Neural progenitor cell (in vitro differentiated cells): ENCODE measurements at regions not wholly inside any gene's neighbourhood (a gene's known extent, or its start where the extent isn't known, plus 50 kb on each side); places are given as distances from the start of the nearest gene placed in this dataset.

Experiments
- DNase-seq: peaks from one replicate; pipeline ENCODE4 v3.0.0-alpha.2; 2016; ENCODE audit warnings: low spot score
- H2AFZ ChIP-seq: fragments of 200-600 bp; sonication (generic); replicated peaks from 2 replicates; pipeline ENCODE4 v1.6.1; 2016; ENCODE audit warnings: antibody characterized with exemption
- H3F3A ChIP-seq: fragments of 200-600 bp; sonication (generic); 2 replicates; pipeline ENCODE4 v1.6.1; 2016; ENCODE audit warnings: antibody characterized with exemption, low read depth
- H3K27ac ChIP-seq: fragments of 200-600 bp; sonication (generic); 2 replicates; pipeline ENCODE4 v1.5.1; 2016; ENCODE audit warnings: mild to moderate bottlenecking
- H3K27me3 ChIP-seq: fragments of 200-600 bp; sonication (generic); 2 replicates; pipeline ENCODE4 v1.6.1; 2016; ENCODE audit warnings: mild to moderate bottlenecking, moderate library complexity
- H3K36me3 ChIP-seq: fragments of 200-600 bp; sonication (generic); 2 replicates; pipeline ENCODE4 v1.5.1; 2016
- H3K4me1 ChIP-seq: fragments of 200-600 bp; sonication (generic); 2 replicates; pipeline ENCODE4 v1.6.1; 2016; ENCODE audit warnings: mixed run types
- H3K4me2 ChIP-seq: fragments of 200-600 bp; sonication (generic); 2 replicates; pipeline ENCODE4 v1.6.1; 2016
- H3K4me3 ChIP-seq: fragments of 200-600 bp; sonication (generic); 2 replicates; pipeline ENCODE4 v1.5.1; 2016
- H3K79me2 ChIP-seq: fragments of 200-600 bp; sonication (generic); 2 replicates; pipeline ENCODE4 v1.6.1; 2016; ENCODE audit warnings: low read depth
- H3K9ac ChIP-seq: fragments of 200-600 bp; sonication (generic); 2 replicates; pipeline ENCODE4 v1.6.1; 2016
- H3K9me3 ChIP-seq: fragments of 200-600 bp; sonication (generic); 2 replicates; pipeline ENCODE4 v1.5.1; 2016; ENCODE audit warnings: low read depth
- H4K20me1 ChIP-seq: fragments of 200-600 bp; sonication (generic); 2 replicates; pipeline ENCODE4 v1.6.1; 2016; ENCODE audit warnings: low read depth
- H3K27ac Mint-ChIP-seq: 3 replicates; pipeline ENCODE4 v1.8.0; 2021; ENCODE audit warnings: mixed read lengths
- H3K27me3 Mint-ChIP-seq: 2 replicates; pipeline ENCODE4 v1.8.0; 2022; ENCODE audit warnings: low read depth, mild to moderate bottlenecking, inconsistent platforms, moderate library complexity, mixed read lengths; ENCODE audit not compliant: insufficient read depth
- H3K36me3 Mint-ChIP-seq: 3 replicates; pipeline ENCODE4 v1.8.0; 2021; ENCODE audit warnings: mixed read lengths
- H3K4me1 Mint-ChIP-seq: 3 replicates; pipeline ENCODE4 v1.8.0; 2021; ENCODE audit warnings: mixed read lengths
- H3K4me3 Mint-ChIP-seq: 3 replicates; pipeline ENCODE4 v1.8.0; 2021; ENCODE audit warnings: mild to moderate bottlenecking, moderate library complexity, mixed read lengths
- H3K9me3 Mint-ChIP-seq: 3 replicates; pipeline ENCODE4 v1.8.0; 2020; ENCODE audit warnings: mixed read lengths
- CTCF ChIP-seq: fragments of 200-600 bp; sonication (generic); IDR thresholded peaks from 2 replicates; pipeline ENCODE4 v1.5.1; 2017; ENCODE audit warnings: antibody characterized with exemption, mild to moderate bottlenecking
- EZH2 ChIP-seq: fragments of 200-600 bp; sonication (generic); IDR thresholded peaks from 2 replicates; pipeline ENCODE4 v1.6.1; 2017; ENCODE audit warnings: antibody characterized with exemption, mild to moderate bottlenecking, moderate library complexity
- EZH2phosphoT487 ChIP-seq: fragments of 200-600 bp; sonication (generic); IDR thresholded peaks from 2 replicates; pipeline ENCODE4 v1.6.1; 2017; ENCODE audit warnings: antibody characterized with exemption

- H4K20me1 ChIP-seq = no peaks in the 10 kb centered on the region
- peaks cover 4% of the 10 kb centered on the region for H3K4me1 ChIP-seq
- H3K9me3 ChIP-seq = peaks cover 3% of the 10 kb centered on the region
- no peak overlapping the region for H3K27ac Mint-ChIP-seq
- DNase-seq = no peak
- no peaks in the 10 kb centered on the region for H3K79me2 ChIP-seq
- H3K27me3 ChIP-seq = no peaks in the 10 kb centered on the region
- no peaks in the 10 kb centered on the region for H3F3A ChIP-seq
- H3K4me3 Mint-ChIP-seq = no peak overlapping the region
- H3K4me3 ChIP-seq = no peak overlapping the region
- peaks cover 10% of the 10 kb centered on the region for H3K9me3 Mint-ChIP-seq
- H2AFZ ChIP-seq = no peak overlapping the region
- no peak overlapping the region for H3K4me2 ChIP-seq
- H3K27ac ChIP-seq = no peak overlapping the region
- H3K36me3 ChIP-seq = no peaks in the 10 kb centered on the region
- peaks cover 12% of the 10 kb centered on the region for H3K4me1 Mint-ChIP-seq
- TF ChIP-seq EZH2phosphoT487 = no peak
- TF ChIP-seq EZH2 = no peak
- no peak for TF ChIP-seq CTCF
- H3K36me3 Mint-ChIP-seq = no peaks in the 10 kb centered on the region
- H3K27me3 Mint-ChIP-seq = no peaks in the 10 kb centered on the region
- H3K9ac ChIP-seq = no peak overlapping the region
These were observed 338.0 kb downstream of the OSR1 start for GRCh38 chr2:19020144-19021099.

GRCh38 chr2:19009510-19009909 lies 348.9 kb downstream of the OSR1 start:
- Histone ChIP-seq H3F3A (no peaks in the 10 kb centered on the region), H3K79me2 (no peaks in the 10 kb centered on the region), H3K9ac (no peak overlapping the region), H3K27me3 (no peaks in the 10 kb centered on the region), H3K4me2 (no peak overlapping the region), H3K27ac (no peak overlapping the region), H3K9me3 (no peaks in the 10 kb centered on the region), H2AFZ (no peak overlapping the region), H3K36me3 (no peaks in the 10 kb centered on the region), H4K20me1 (no peaks in the 10 kb centered on the region), H3K4me3 (no peak overlapping the region), H3K4me1 (no peaks in the 10 kb centered on the region)
- H3K4me3 Mint-ChIP-seq = no peak overlapping the region
- H3K9me3 Mint-ChIP-seq = no peaks in the 10 kb centered on the region
- H3K27me3 Mint-ChIP-seq = no peaks in the 10 kb centered on the region
- no peaks in the 10 kb centered on the region for H3K4me1 Mint-ChIP-seq
- no peak overlapping the region for H3K27ac Mint-ChIP-seq
- TF ChIP-seq CTCF (no peak), EZH2phosphoT487 (no peak), EZH2 (no peak)
- no peak for DNase-seq
- no peaks in the 10 kb centered on the region for H3K36me3 Mint-ChIP-seq

GRCh38 chr2:19003554-19003953 lies 354.9 kb downstream of the OSR1 start:
- Mint-ChIP-seq H3K36me3 (no peaks in the 10 kb centered on the region), H3K4me3 (no peak overlapping the region), H3K4me1 (peaks cover 3% of the 10 kb centered on the region), H3K9me3 (no peaks in the 10 kb centered on the region), H3K27me3 (no peaks in the 10 kb centered on the region), H3K27ac (no peak overlapping the region)
- Histone ChIP-seq H3K27ac (no peak overlapping the region), H3F3A (no peaks in the 10 kb centered on the region), H3K27me3 (no peaks in the 10 kb centered on the region), H3K4me3 (no peak overlapping the region), H2AFZ (no peak overlapping the region), H3K4me2 (no peak overlapping the region), H3K9ac (no peak overlapping the region), H3K4me1 (peaks cover 5% of the 10 kb centered on the region), H3K36me3 (no peaks in the 10 kb centered on the region), H3K79me2 (no peaks in the 10 kb centered on the region), H4K20me1 (no peaks in the 10 kb centered on the region), H3K9me3 (no peaks in the 10 kb centered on the region)
- TF ChIP-seq EZH2phosphoT487 = no peak
- TF ChIP-seq CTCF = no peak
- no peak for TF ChIP-seq EZH2
- no peak for DNase-seq
